K562 (cell line): ENCODE measurements at regions not wholly inside any gene's neighbourhood (a gene's known extent, or its start where the extent isn't known, plus 50 kb on each side); places are given as distances from the start of the nearest gene placed in this dataset.

Source experiments
- CREB1 ChIP-seq, 2 experiments: sonication (generic) in 1 of 2; formaldehyde crosslinking in 1 of 2; IDR thresholded peaks; 2 replicates each; pipeline versions ENCODE4 v1.6.1 to v1.8.0; 2012 to 2022; ENCODE audit warnings: inconsistent platforms in 1 of 2, mild to moderate bottlenecking in 1 of 2, missing genetic modification reagents in 1 of 2, moderate library complexity in 1 of 2
- DIDO1 ChIP-seq: fragments of 450-650 bp; IDR thresholded peaks from 2 replicates; pipeline ENCODE4 v1.6.1; 2016; ENCODE audit warnings: low read depth, missing biosample characterization, missing genetic modification characterization
- POLR2AphosphoS5 ChIP-seq: IDR thresholded peaks from 2 replicates; pipeline ENCODE4 v1.6.1; 2011; ENCODE audit warnings: mild to moderate bottlenecking, low read depth, low read length, moderate library complexity; ENCODE audit not compliant: control insufficient read depth, insufficient read depth
- SOX6 ChIP-seq: fragments of 450-650 bp; IDR thresholded peaks from 2 replicates; pipeline ENCODE4 v1.6.1; 2014; ENCODE audit warnings: mild to moderate bottlenecking
- ZBTB1 ChIP-seq: sonication (generic); formaldehyde crosslinking; IDR thresholded peaks from 2 replicates; pipeline ENCODE4 v1.8.1; 2023; ENCODE audit warnings: missing genetic modification reagents, low read depth, mild to moderate bottlenecking, borderline replicate concordance
- TF ChIP-seq, protein P1 (sequence below), 3 experiments: IDR thresholded peaks in 2 of 3; conservative IDR thresholded peaks in 1 of 3; 2 replicates each; pipeline ENCODE4 v1.5.1; 2011 to 2012; ENCODE audit warnings: low read length in 3 of 3, mild to moderate bottlenecking in 3 of 3, control low read depth in 2 of 3, improper control_type of control experiment in 1 of 3, inconsistent platforms in 1 of 3, low read depth in 1 of 3, mixed read lengths in 1 of 3, moderate library complexity in 1 of 3; ENCODE audit not compliant: insufficient read depth in 2 of 3

DNA sequence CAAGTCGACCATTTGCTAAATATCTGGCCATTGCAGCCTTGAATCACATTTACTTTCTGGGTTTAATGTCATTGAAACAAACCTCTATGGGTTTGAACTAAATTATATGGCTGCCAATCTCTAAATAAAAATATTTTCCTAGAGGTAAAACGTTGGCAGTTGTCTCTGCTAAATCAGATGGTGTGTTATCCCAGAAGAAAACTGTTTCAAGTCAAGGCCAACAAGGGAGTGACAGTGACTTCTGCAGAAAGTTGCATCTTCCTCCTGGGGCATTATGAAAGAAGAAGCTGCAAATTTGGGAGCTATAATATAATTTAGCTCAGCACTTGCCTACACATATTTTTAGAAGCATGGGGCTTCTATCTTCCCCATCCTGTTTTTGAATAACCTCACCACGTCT lies 116.2 kb downstream of the TTC8 start:
- TF ChIP-seq DIDO1 (tag) (no peak), SOX6 (no peak), POLR2AphosphoS5 (no peak), ZBTB1 (CRISPR knock-in tag) (no peak), CREB1 (IDR thresholded peaks at IDR 0.05) (no peak), CREB1 (CRISPR knock-in tag; IDR thresholded peaks at IDR 0.05) (no peak)
- TF ChIP-seq, protein P1, sequence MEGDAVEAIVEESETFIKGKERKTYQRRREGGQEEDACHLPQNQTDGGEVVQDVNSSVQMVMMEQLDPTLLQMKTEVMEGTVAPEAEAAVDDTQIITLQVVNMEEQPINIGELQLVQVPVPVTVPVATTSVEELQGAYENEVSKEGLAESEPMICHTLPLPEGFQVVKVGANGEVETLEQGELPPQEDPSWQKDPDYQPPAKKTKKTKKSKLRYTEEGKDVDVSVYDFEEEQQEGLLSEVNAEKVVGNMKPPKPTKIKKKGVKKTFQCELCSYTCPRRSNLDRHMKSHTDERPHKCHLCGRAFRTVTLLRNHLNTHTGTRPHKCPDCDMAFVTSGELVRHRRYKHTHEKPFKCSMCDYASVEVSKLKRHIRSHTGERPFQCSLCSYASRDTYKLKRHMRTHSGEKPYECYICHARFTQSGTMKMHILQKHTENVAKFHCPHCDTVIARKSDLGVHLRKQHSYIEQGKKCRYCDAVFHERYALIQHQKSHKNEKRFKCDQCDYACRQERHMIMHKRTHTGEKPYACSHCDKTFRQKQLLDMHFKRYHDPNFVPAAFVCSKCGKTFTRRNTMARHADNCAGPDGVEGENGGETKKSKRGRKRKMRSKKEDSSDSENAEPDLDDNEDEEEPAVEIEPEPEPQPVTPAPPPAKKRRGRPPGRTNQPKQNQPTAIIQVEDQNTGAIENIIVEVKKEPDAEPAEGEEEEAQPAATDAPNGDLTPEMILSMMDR (IDR thresholded peaks at IDR 0.05 in 2 of 3, conservative IDR thresholded peaks at IDR 0.05 in 1 of 3; ENCODE audit: insufficient read depth in 2 of 3, low read depth in 1 of 3, low read length in 3 of 3), result no peak
